CD8-positive, alpha-beta memory T cell (primary cell): ENCODE measurements at regions not wholly inside any gene's neighbourhood (a gene's known extent, or its start where the extent isn't known, plus 50 kb on each side); places are given as distances from the start of the nearest gene placed in this dataset.

ENCODE experiments used
- CTCF ChIA-PET: fragments of 350-600 bp; sonication (Branson Sonifier 250); formaldehyde crosslinking; loops from one replicate; lab custom pipeline; 2021; ENCODE audit warnings: antibody characterized with exemption; lab: Charles Lee
- POLR2A ChIA-PET: fragments of 350-600 bp; sonication (Branson Sonifier 250); formaldehyde crosslinking; loops from one replicate; lab custom pipeline; 2021; ENCODE audit warnings: antibody characterized with exemption; lab: Charles Lee
- DNase-seq, 5 donors: peaks; one replicate each; pipeline versions ENCODE4 v3.0.0 to v3.0.0-alpha.2; 2020 to 2022; ENCODE audit warnings: mixed read lengths in 1 of 5
- H3K27ac ChIP-seq: one replicate; pipeline ENCODE4 v1.7.0; 2013; ENCODE audit warnings: low read depth, mild to moderate bottlenecking, low read length, moderate library complexity
- H3K27me3 ChIP-seq: 2 replicates; pipeline ENCODE4 v1.7.0; 2013; ENCODE audit warnings: low read length, mild to moderate bottlenecking; ENCODE audit not compliant: insufficient read depth, poor library complexity, severe bottlenecking
- H3K36me3 ChIP-seq: 2 replicates; pipeline ENCODE4 v1.7.0; 2013; ENCODE audit warnings: mild to moderate bottlenecking, low read length, moderate library complexity; ENCODE audit not compliant: insufficient read depth
- H3K4me1 ChIP-seq: 2 replicates; pipeline ENCODE4 v1.7.0; 2013; ENCODE audit warnings: mild to moderate bottlenecking, low read length, moderate library complexity; ENCODE audit not compliant: insufficient read depth
- H3K4me3 ChIP-seq: 2 replicates; pipeline ENCODE4 v1.7.0; 2013; ENCODE audit warnings: mild to moderate bottlenecking, low read length
- H3K9me3 ChIP-seq: 2 replicates; pipeline ENCODE4 v1.7.0; 2013; ENCODE audit warnings: mild to moderate bottlenecking, low read length
- H3K27ac Mint-ChIP-seq, 8 donors: one replicate each; pipeline ENCODE4 v1.8.0; 2020 to 2021; ENCODE audit warnings: mixed read lengths in 8 of 8, mild to moderate bottlenecking in 6 of 8, inconsistent platforms in 3 of 8, moderate library complexity in 3 of 8
- H3K27me3 Mint-ChIP-seq, 2 donors: one replicate each; pipeline ENCODE4 v1.8.0; 2020 to 2021; ENCODE audit warnings: mixed read lengths in 2 of 2, mild to moderate bottlenecking in 1 of 2, moderate library complexity in 1 of 2
- H3K36me3 Mint-ChIP-seq, 3 donors: one replicate each; pipeline ENCODE4 v1.8.0; 2020 to 2021; ENCODE audit warnings: mixed read lengths in 3 of 3, inconsistent platforms in 1 of 3, mild to moderate bottlenecking in 1 of 3
- H3K4me1 Mint-ChIP-seq, 3 donors: one replicate each; pipeline ENCODE4 v1.8.0; 2020 to 2021; ENCODE audit warnings: mixed read lengths in 3 of 3, inconsistent platforms in 1 of 3, mild to moderate bottlenecking in 1 of 3
- H3K4me3 Mint-ChIP-seq, 7 donors: one replicate each; pipeline ENCODE4 v1.8.0; 2020 to 2021; ENCODE audit warnings: mixed read lengths in 7 of 7, mild to moderate bottlenecking in 6 of 7, moderate library complexity in 4 of 7, inconsistent platforms in 2 of 7
- H3K9me3 Mint-ChIP-seq, 5 donors: one replicate each; pipeline ENCODE4 v1.8.0; 2020 to 2022; ENCODE audit warnings: mixed read lengths in 5 of 5, mild to moderate bottlenecking in 3 of 5, moderate library complexity in 2 of 5, inconsistent platforms in 1 of 5

DNA sequence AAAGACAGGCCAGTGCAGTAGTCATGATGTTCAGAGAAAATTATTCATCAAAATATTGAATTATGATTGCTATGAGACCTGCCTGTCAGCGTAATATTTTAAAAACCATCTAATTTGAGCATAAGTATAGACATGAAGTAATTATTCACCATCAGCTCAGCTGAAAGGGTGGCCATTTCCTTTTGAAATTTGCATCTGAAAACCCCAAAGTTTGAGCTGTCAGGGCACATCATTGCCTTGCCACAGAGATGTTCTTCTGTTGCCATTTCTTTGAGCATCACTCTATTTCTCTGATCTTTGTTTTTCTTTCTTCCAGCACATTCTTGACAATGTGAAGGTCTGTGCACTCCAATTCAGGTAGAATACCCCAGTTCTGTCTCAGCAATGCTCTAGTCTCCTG, 147.5 kb upstream of the RHOBTB1 start:
- ChIA-PET POLR2A (no interaction called here), CTCF (no interaction called here)
- H3K4me3 ChIP-seq, result no peak overlapping the region
- H3K27ac Mint-ChIP-seq, result no peak overlapping the region
- no peak overlapping the region for H3K4me3 Mint-ChIP-seq
- H3K27ac ChIP-seq, result no peak overlapping the region
- no peaks in the 10 kb centered on the region for H3K4me1 ChIP-seq
- no peaks in the 10 kb centered on the region for H3K27me3 ChIP-seq
- peaks cover 0 to 3% (median 0%) of the 10 kb centered on the region in 5 donors for H3K9me3 Mint-ChIP-seq
- DNase-seq, result no peak
- H3K27me3 Mint-ChIP-seq, result peaks cover 0 to 8% of the 10 kb centered on the region in 2 donors
- no peaks in the 10 kb centered on the region for H3K4me1 Mint-ChIP-seq
- H3K36me3 Mint-ChIP-seq, result no peaks in the 10 kb centered on the region
- H3K9me3 ChIP-seq, result no peaks in the 10 kb centered on the region
- no peaks in the 10 kb centered on the region for H3K36me3 ChIP-seq

DNA sequence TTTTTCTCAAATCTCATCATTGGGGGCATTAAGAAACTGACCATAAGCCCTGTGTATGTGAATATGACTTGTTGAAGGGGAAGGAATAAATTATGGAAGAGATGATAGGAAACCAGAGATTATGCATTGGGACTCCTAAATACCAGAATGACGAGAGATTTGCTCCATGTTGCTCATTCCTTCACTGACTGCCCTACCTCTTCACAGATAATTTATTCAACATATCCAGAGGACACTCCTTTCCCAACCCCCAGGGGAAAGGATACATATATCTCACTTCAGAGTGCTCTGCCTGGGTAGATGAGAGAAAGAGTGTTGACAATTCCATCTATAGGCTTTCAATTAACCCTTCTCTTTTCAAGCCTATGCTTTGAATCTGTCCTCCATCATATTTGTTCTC, 145.3 kb upstream of the RHOBTB1 start:
- Mint-ChIP-seq H3K27ac (no peak overlapping the region), H3K9me3 (peaks cover 0 to 7% (median 4%) of the 10 kb centered on the region in 5 donors), H3K36me3 (no peaks in the 10 kb centered on the region), H3K4me3 (no peak overlapping the region), H3K27me3 (peaks cover 0 to 3% of the 10 kb centered on the region in 2 donors), H3K4me1 (no peaks in the 10 kb centered on the region)
- no peaks in the 10 kb centered on the region for H3K27me3 ChIP-seq
- H3K4me1 ChIP-seq, result no peaks in the 10 kb centered on the region
- CTCF ChIA-PET, result no interaction called here
- DNase-seq, result no peak
- H3K4me3 ChIP-seq, result no peak overlapping the region
- H3K9me3 ChIP-seq, result no peaks in the 10 kb centered on the region
- POLR2A ChIA-PET, result no interaction called here
- H3K36me3 ChIP-seq, result no peaks in the 10 kb centered on the region
- no peak overlapping the region for H3K27ac ChIP-seq

DNA sequence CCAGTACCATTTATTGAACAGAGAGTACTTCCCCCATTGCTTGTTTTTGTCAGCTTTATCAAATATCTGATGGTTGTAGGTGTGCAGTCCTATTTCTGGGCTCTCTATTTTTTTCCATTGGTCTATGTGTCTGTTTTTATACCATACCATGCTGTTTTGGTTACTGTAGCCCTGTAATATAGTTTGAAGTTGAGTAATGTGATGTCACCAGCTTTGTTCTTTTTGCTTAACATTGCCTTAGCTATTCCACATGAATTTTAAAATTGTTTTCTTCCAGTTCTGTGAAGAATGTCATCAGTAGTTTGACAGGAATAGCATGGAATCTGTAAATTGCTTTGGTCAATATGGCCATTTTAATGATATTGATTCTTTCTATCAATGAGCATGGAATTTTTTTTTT, 140.5 kb upstream of the RHOBTB1 start:
- Mint-ChIP-seq H3K4me1 (no peaks in the 10 kb centered on the region), H3K9me3 (peaks cover 0 to 7% (median 4%) of the 10 kb centered on the region in 5 donors), H3K27ac (no peak overlapping the region), H3K27me3 (no peaks in the 10 kb centered on the region), H3K36me3 (no peaks in the 10 kb centered on the region), H3K4me3 (no peak overlapping the region)
- Histone ChIP-seq H3K9me3 (no peaks in the 10 kb centered on the region), H3K4me3 (no peak overlapping the region), H3K4me1 (no peaks in the 10 kb centered on the region), H3K27me3 (no peaks in the 10 kb centered on the region), H3K27ac (no peak overlapping the region), H3K36me3 (no peaks in the 10 kb centered on the region)
- ChIA-PET CTCF (no interaction called here), POLR2A (no interaction called here)
- DNase-seq, result no peak

DNA sequence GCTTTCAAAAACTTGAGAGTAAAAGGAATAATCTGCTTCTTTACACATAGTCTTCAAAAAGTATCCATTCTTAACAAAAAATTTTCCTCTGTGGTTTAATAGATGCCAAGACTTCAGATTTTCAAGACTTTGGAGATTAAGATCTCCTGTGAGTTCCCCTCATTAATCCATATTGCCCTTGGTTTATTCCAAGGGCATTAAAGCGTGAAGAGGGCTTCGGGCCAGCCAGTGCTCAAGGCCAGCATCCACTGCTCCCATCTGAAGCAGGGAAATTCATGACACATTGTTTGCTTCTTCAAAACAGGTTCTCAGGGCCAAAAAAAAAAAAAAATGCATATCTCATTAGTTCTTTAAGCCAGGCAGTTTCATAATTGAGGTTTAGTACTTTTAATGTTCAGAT, 137.3 kb upstream of the RHOBTB1 start:
- no peak for DNase-seq
- no peak overlapping the region for H3K4me3 ChIP-seq

DNA sequence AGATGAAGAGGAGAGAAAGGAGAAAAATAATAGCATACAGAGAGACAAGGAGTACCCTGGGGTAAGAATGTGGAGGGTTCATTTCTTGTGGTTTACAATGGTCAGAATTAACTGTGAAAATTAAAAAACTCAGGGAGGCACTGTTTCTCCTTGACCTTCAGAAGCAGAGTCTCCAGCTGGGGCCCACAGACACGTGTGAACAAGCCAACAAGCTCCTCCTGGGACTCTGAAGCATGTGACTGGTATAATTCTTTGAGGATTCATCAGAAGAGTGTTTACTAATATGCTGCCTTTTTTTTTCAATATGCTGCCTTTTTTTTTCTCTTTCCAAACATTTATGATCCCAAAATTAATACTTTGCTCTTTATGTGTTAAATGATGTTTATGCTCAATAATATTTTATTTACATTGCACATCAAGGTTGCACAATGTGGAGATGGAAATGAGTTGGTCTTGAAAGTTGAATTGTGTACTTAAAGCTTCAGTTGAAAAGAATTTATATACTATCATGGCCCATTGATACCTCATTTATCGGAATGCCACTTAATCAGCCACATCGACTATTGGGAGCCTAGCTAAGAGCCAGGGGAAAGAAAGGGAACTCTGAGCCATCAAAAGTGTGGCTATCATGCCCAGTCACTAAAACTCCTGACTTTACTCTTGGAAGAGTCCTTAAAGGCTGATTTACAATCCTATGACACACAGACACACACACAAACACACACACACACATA, 134.7 kb upstream of the RHOBTB1 start:
- Mint-ChIP-seq H3K27me3 (peaks cover 0 to 3% of the 10 kb centered on the region in 2 donors), H3K4me1 (no peaks in the 10 kb centered on the region), H3K4me3 (no peak overlapping the region), H3K27ac (no peak overlapping the region), H3K9me3 (no peaks in the 10 kb centered on the region), H3K36me3 (no peaks in the 10 kb centered on the region)
- ChIA-PET POLR2A (no interaction called here), CTCF (no interaction called here)
- Histone ChIP-seq H3K36me3 (no peaks in the 10 kb centered on the region), H3K4me3 (no peak overlapping the region), H3K9me3 (no peaks in the 10 kb centered on the region), H3K27ac (no peak overlapping the region), H3K27me3 (no peaks in the 10 kb centered on the region), H3K4me1 (no peaks in the 10 kb centered on the region)
- no peak for DNase-seq

More for the DNA sequence above, 137.3 kb upstream of the RHOBTB1 start:
- Histone ChIP-seq H3K27ac (no peak overlapping the region), H3K36me3 (no peaks in the 10 kb centered on the region), H3K4me1 (no peaks in the 10 kb centered on the region), H3K27me3 (no peaks in the 10 kb centered on the region), H3K9me3 (no peaks in the 10 kb centered on the region)
- H3K4me1 Mint-ChIP-seq, result no peaks in the 10 kb centered on the region
- POLR2A ChIA-PET, result no interaction called here
- H3K27ac Mint-ChIP-seq, result no peak overlapping the region
- CTCF ChIA-PET, result no interaction called here
- peaks cover 0 to 3% of the 10 kb centered on the region in 2 donors for H3K27me3 Mint-ChIP-seq
- peaks cover 0 to 7% (median 4%) of the 10 kb centered on the region in 5 donors for H3K9me3 Mint-ChIP-seq
- H3K4me3 Mint-ChIP-seq, result no peak overlapping the region
- no peaks in the 10 kb centered on the region for H3K36me3 Mint-ChIP-seq

DNA sequence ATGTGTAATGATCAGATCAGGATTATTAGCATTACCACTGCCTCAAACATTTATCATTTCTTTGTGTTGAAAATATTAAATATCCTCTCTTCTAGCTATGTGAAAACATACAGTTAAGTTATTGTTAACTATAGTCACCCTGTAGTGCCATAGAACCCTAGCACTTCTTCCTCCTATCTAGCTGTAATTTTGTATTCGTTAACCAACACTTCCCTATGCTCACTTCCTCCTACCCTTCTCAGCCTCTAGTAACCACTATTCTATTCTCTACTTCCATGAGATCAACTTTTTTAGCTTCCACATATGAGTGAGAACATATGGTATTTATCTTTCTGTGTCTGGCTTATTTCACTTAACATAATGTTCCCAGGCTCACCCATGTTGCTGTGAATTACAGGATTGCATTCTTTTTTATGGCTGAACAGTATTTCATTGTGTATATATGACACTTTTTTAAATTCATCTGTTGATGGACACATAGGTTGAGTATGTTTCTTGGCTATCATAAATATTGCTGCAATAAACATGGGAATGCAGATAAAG, 132.7 kb upstream of the RHOBTB1 start:
- Histone ChIP-seq H3K36me3 (no peaks in the 10 kb centered on the region), H3K4me1 (no peaks in the 10 kb centered on the region), H3K27me3 (no peaks in the 10 kb centered on the region), H3K27ac (no peak overlapping the region), H3K4me3 (no peak overlapping the region), H3K9me3 (no peaks in the 10 kb centered on the region)
- ChIA-PET POLR2A (no interaction called here), CTCF (no interaction called here)
- no peaks in the 10 kb centered on the region for H3K36me3 Mint-ChIP-seq
- peaks cover 3 to 4% of the 10 kb centered on the region in 2 donors for H3K27me3 Mint-ChIP-seq
- H3K4me1 Mint-ChIP-seq, result no peaks in the 10 kb centered on the region
- H3K4me3 Mint-ChIP-seq, result no peak overlapping the region
- H3K27ac Mint-ChIP-seq, result no peak overlapping the region
- H3K9me3 Mint-ChIP-seq, result peaks cover 0 to 2% (median 0%) of the 10 kb centered on the region in 5 donors
- DNase-seq, result no peak

DNA sequence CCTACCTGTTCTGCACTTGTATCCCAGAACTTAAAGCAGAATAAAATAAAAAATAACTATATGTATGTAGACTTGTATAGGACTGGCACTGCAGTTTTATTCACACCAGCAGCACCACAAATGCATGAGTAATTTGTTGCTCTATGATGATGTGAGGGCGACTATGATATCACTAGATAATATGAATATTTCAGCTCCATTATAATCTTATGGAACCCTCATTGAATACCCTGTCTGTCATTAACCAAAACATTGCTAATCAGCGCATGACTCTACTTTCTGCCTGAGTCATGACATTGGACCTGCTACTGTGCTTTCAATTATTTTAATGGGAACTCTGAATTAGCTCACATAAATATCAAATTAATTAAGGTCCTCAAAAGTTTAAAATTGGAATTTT, 129.4 kb upstream of the RHOBTB1 start:
- ChIA-PET CTCF (no interaction called here), POLR2A (no interaction called here)
- H3K27me3 Mint-ChIP-seq, result peaks cover 3 to 5% of the 10 kb centered on the region in 2 donors
- H3K27me3 ChIP-seq, result no peaks in the 10 kb centered on the region
- no peak overlapping the region for H3K27ac ChIP-seq
- no peak overlapping the region for H3K27ac Mint-ChIP-seq
- H3K9me3 ChIP-seq, result no peaks in the 10 kb centered on the region
- DNase-seq, result no peak
- no peaks in the 10 kb centered on the region for H3K4me1 ChIP-seq
- no peaks in the 10 kb centered on the region for H3K36me3 ChIP-seq
- no peaks in the 10 kb centered on the region for H3K36me3 Mint-ChIP-seq
- no peak overlapping the region for H3K4me3 ChIP-seq
- H3K4me1 Mint-ChIP-seq, result peaks cover 0 to 2% (median 0%) of the 10 kb centered on the region in 3 donors
- peaks cover 0 to 2% (median 0%) of the 10 kb centered on the region in 5 donors for H3K9me3 Mint-ChIP-seq
- H3K4me3 Mint-ChIP-seq, result no peak overlapping the region

DNA sequence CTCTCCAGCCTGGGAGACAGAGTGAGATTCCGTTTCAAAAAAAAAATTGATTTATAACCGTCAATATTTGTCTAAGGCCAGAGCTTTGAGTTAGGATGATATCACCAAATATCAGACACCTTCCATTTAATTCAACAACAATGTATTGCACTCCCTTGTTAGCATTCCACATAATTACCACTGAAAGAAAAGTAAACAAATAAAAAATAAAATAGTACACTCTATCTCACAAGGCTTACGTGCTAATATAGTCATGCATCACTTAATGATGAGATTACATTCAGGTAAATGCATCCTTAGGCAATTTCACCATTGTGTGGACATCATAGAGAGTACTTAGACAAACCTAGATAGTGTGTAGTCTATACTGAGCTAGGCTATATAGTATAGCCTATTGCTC, 127.6 kb upstream of the RHOBTB1 start:
- Mint-ChIP-seq H3K36me3 (no peaks in the 10 kb centered on the region), H3K4me1 (peaks cover 0 to 2% (median 0%) of the 10 kb centered on the region in 3 donors), H3K4me3 (no peak overlapping the region), H3K9me3 (peaks cover 0 to 2% (median 0%) of the 10 kb centered on the region in 5 donors), H3K27me3 (peaks cover 0 to 5% of the 10 kb centered on the region in 2 donors), H3K27ac (no peak overlapping the region)
- Histone ChIP-seq H3K4me1 (no peaks in the 10 kb centered on the region), H3K27me3 (no peaks in the 10 kb centered on the region), H3K27ac (no peak overlapping the region), H3K9me3 (no peaks in the 10 kb centered on the region), H3K36me3 (no peaks in the 10 kb centered on the region), H3K4me3 (no peak overlapping the region)
- ChIA-PET CTCF (no interaction called here), POLR2A (no interaction called here)
- no peak for DNase-seq
